HG03039 (cell line): ENCODE measurements at regions not wholly inside any gene's neighbourhood (a gene's known extent, or its start where the extent isn't known, plus 50 kb on each side); places are given as distances from the start of the nearest gene placed in this dataset.
"Not testable (repeated sequence)": the region's sequence is repeated elsewhere in the genome, so short reads cannot be mapped to it uniquely, and the experiment has no call there.

ENCODE experiments used
- ATAC-seq: cut with Tn5 transposase; IDR thresholded peaks from one replicate; pipeline ENCODE4 v1.9.1; 2021; ENCODE audit warnings: mild to moderate bottlenecking, moderate library complexity; ENCODE audit not compliant: unreplicated experiment

GRCh38 chr4:179051206-179051605 lies 1609.0 kb upstream of the AGA start:
- no peak for ATAC-seq

- ATAC-seq: no peak
Measured at GRCh38 chr4:179059396-179059795, 1617.2 kb upstream of the AGA start.

- not testable (repeated sequence) for ATAC-seq
Measured at GRCh38 chr4:179066254-179066653, 1624.0 kb upstream of the AGA start.

- no peak for ATAC-seq
Measured at GRCh38 chr4:179071131-179071530, 1628.9 kb upstream of the AGA start.

- no peak for ATAC-seq
Measured at GRCh38 chr4:179076865-179077264, 1634.6 kb upstream of the AGA start.

- ATAC-seq: no peak
Measured at GRCh38 chr4:179095585-179096221, 1653.5 kb upstream of the AGA start.

GRCh38 chr4:179097741-179098140 lies 1655.5 kb upstream of the AGA start:
- ATAC-seq: no peak

GRCh38 chr4:179110356-179110755 lies 1668.1 kb upstream of the AGA start:
- ATAC-seq: no peak

GRCh38 chr4:179110816-179111215 lies 1668.6 kb upstream of the AGA start:
- no peak for ATAC-seq

GRCh38 chr4:179112441-179113170 lies 1670.4 kb upstream of the AGA start:
- no peak for ATAC-seq

GRCh38 chr4:179114615-179115014 lies 1672.4 kb upstream of the AGA start:
- no peak for ATAC-seq

- no peak for ATAC-seq
Measured at GRCh38 chr4:179116011-179116410, 1673.8 kb upstream of the AGA start.

- no peak for ATAC-seq
Measured at GRCh38 chr4:179116581-179116980, 1674.3 kb upstream of the AGA start.

GRCh38 chr4:179123084-179123483 lies 1680.8 kb upstream of the AGA start:
- no peak for ATAC-seq

- no peak for ATAC-seq
Measured at GRCh38 chr4:179124419-179124818, 1682.2 kb upstream of the AGA start.

GRCh38 chr4:179124957-179125356 lies 1682.7 kb upstream of the AGA start:
- no peak for ATAC-seq

GRCh38 chr4:179125870-179126269 lies 1683.6 kb upstream of the AGA start:
- no peak for ATAC-seq

GRCh38 chr4:179128299-179128698 lies 1686.1 kb upstream of the AGA start:
- no peak for ATAC-seq

GRCh38 chr4:179130122-179130714 lies 1688.0 kb upstream of the AGA start:
- ATAC-seq: no peak

- no peak for ATAC-seq
Measured at GRCh38 chr4:179145746-179146525, 1703.7 kb upstream of the AGA start.

- no peak for ATAC-seq
Measured at GRCh38 chr4:179151770-179152169, 1709.5 kb upstream of the AGA start.
